Hepatocyte (in vitro differentiated cells): ENCODE measurements at regions not wholly inside any gene's neighbourhood (a gene's known extent, or its start where the extent isn't known, plus 50 kb on each side); places are given as distances from the start of the nearest gene placed in this dataset.

Experiments
- CTCF ChIP-seq: fragments of 200-600 bp; sonication (generic); IDR thresholded peaks from 2 replicates; pipeline ENCODE4 v1.5.1; 2016; ENCODE audit warnings: antibody characterized with exemption, mild to moderate bottlenecking; ENCODE audit not compliant: poor library complexity
- EZH2 ChIP-seq: fragments of 200-600 bp; sonication (generic); IDR thresholded peaks from 2 replicates; pipeline ENCODE4 v1.6.1; 2016; ENCODE audit warnings: antibody characterized with exemption, mild to moderate bottlenecking, borderline replicate concordance

- TF ChIP-seq CTCF (no peak), EZH2 (no peak)
These were observed 64.4 kb upstream of the SUB1 start for GRCh38 chr5:32520972-32521371.
